ENCODE measurements at regions not wholly inside any gene's neighbourhood (a gene's known extent, or its start where the extent isn't known, plus 50 kb on each side); places are given as distances from the start of the nearest gene placed in this dataset.

- H3K4me2 ChIP-seq, result no peak overlapping the region
- no peak overlapping the region for H2AFZ ChIP-seq (ENCODE audit: low read depth)
- H4K20me1 ChIP-seq (ENCODE audit: insufficient read depth), result no peaks in the 10 kb centered on the region
These were observed 298.3 kb downstream of the SHQ1 start for GRCh38 chr3:72549761-72550581.

GRCh38 chr3:72548981-72549380 lies 299.3 kb downstream of the SHQ1 start:
- Histone ChIP-seq H3K4me3 (IDR thresholded peaks at IDR 0.05; ENCODE audit: insufficient read depth, low read depth, low read length) (no peak overlapping the region), H3K27ac (no peak overlapping the region), H3K9ac (no peak overlapping the region), H3K4me1 (ENCODE audit: low read depth, poor library complexity, severe bottlenecking) (no peaks in the 10 kb centered on the region), H3K36me3 (ENCODE audit: insufficient read depth) (no peaks in the 10 kb centered on the region), H2AFZ (ENCODE audit: low read depth) (no peak overlapping the region), H4K20me1 (ENCODE audit: insufficient read depth) (no peaks in the 10 kb centered on the region), H3K79me2 (ENCODE audit: insufficient read depth, low read depth) (no peaks in the 10 kb centered on the region), H3K4me2 (no peak overlapping the region), H3K27me3 (ENCODE audit: insufficient read depth, low read depth) (no peaks in the 10 kb centered on the region)
- TF ChIP-seq CTCF (conservative IDR thresholded peaks at IDR 0.05; ENCODE audit: low read depth, low read length), result no peak

More at GRCh38 chr3:72549761-72550581, 298.3 kb downstream of the SHQ1 start:
- H3K4me3 ChIP-seq (IDR thresholded peaks at IDR 0.05; ENCODE audit: insufficient read depth, low read depth, low read length), result no peak overlapping the region
- no peaks in the 10 kb centered on the region for H3K27me3 ChIP-seq (ENCODE audit: insufficient read depth, low read depth)
- no peak for TF ChIP-seq CTCF (conservative IDR thresholded peaks at IDR 0.05; ENCODE audit: low read depth, low read length)
- no peaks in the 10 kb centered on the region for H3K36me3 ChIP-seq (ENCODE audit: insufficient read depth)
- H3K79me2 ChIP-seq (ENCODE audit: insufficient read depth, low read depth), result no peaks in the 10 kb centered on the region
- no peak overlapping the region for H3K27ac ChIP-seq
- H3K4me1 ChIP-seq (ENCODE audit: low read depth, poor library complexity, severe bottlenecking), result no peaks in the 10 kb centered on the region
- no peak overlapping the region for H3K9ac ChIP-seq

- no peak for TF ChIP-seq CTCF (conservative IDR thresholded peaks at IDR 0.05; ENCODE audit: low read depth, low read length)
- H3K4me1 ChIP-seq (ENCODE audit: low read depth, poor library complexity, severe bottlenecking), result no peaks in the 10 kb centered on the region
- H4K20me1 ChIP-seq (ENCODE audit: insufficient read depth), result no peaks in the 10 kb centered on the region
- no peaks in the 10 kb centered on the region for H3K79me2 ChIP-seq (ENCODE audit: insufficient read depth, low read depth)
- H3K4me2 ChIP-seq, result no peak overlapping the region
- no peak overlapping the region for H2AFZ ChIP-seq (ENCODE audit: low read depth)
- no peak overlapping the region for H3K27ac ChIP-seq
- no peaks in the 10 kb centered on the region for H3K27me3 ChIP-seq (ENCODE audit: insufficient read depth, low read depth)
- no peak overlapping the region for H3K9ac ChIP-seq
- H3K36me3 ChIP-seq (ENCODE audit: insufficient read depth), result no peaks in the 10 kb centered on the region
- no peak overlapping the region for H3K4me3 ChIP-seq (IDR thresholded peaks at IDR 0.05; ENCODE audit: insufficient read depth, low read depth, low read length)
These were observed 299.8 kb downstream of the SHQ1 start for GRCh38 chr3:72548461-72548860.

- H3K4me3 ChIP-seq (IDR thresholded peaks at IDR 0.05; ENCODE audit: insufficient read depth, low read depth, low read length), result no peak overlapping the region
- no peaks in the 10 kb centered on the region for H3K4me1 ChIP-seq (ENCODE audit: low read depth, poor library complexity, severe bottlenecking)
- TF ChIP-seq CTCF (conservative IDR thresholded peaks at IDR 0.05; ENCODE audit: low read depth, low read length), result no peak
- no peaks in the 10 kb centered on the region for H3K27me3 ChIP-seq (ENCODE audit: insufficient read depth, low read depth)
- H4K20me1 ChIP-seq (ENCODE audit: insufficient read depth), result no peaks in the 10 kb centered on the region
- H3K27ac ChIP-seq, result no peak overlapping the region
- H3K9ac ChIP-seq, result no peak overlapping the region
- H3K4me2 ChIP-seq, result no peak overlapping the region
- H2AFZ ChIP-seq (ENCODE audit: low read depth), result no peak overlapping the region
- no peaks in the 10 kb centered on the region for H3K36me3 ChIP-seq (ENCODE audit: insufficient read depth)
- H3K79me2 ChIP-seq (ENCODE audit: insufficient read depth, low read depth), result no peaks in the 10 kb centered on the region
These were observed 301.1 kb downstream of the SHQ1 start for GRCh38 chr3:72547183-72547582.
